PFSK-1 (cell line): ENCODE measurements at regions not wholly inside any gene's neighbourhood (a gene's known extent, or its start where the extent isn't known, plus 50 kb on each side); places are given as distances from the start of the nearest gene placed in this dataset.

Experiments
- FOXP2 ChIP-seq: optimal IDR thresholded peaks from 2 replicates; pipeline ENCODE3; 2011; ENCODE audit warnings: borderline replicate concordance, control low read depth, inconsistent platforms; ENCODE audit not compliant: insufficient read depth; ENCODE audit errors: extremely low read length, extremely low read depth
- POLR2AphosphoS5 ChIP-seq: IDR thresholded peaks from 2 replicates; pipeline ENCODE4 v1.6.1; 2012; ENCODE audit warnings: low read depth, mild to moderate bottlenecking, control low read depth, low read length, moderate library complexity
- SIN3A ChIP-seq: IDR thresholded peaks from 2 replicates; pipeline ENCODE4 v1.6.1; 2012; ENCODE audit warnings: mild to moderate bottlenecking, low read length, moderate library complexity, borderline replicate concordance; ENCODE audit not compliant: insufficient read depth
- TAF1 ChIP-seq: IDR thresholded peaks from 2 replicates; pipeline ENCODE4 v1.6.1; 2012; ENCODE audit warnings: low read length, control low read depth, borderline replicate concordance; ENCODE audit not compliant: insufficient read depth
- TF ChIP-seq, protein P1 (sequence below), 2 experiments: IDR thresholded peaks; 2 replicates each; pipeline versions ENCODE4 v1.6.1 to v1.8.0; 2011 to 2012; ENCODE audit warnings: low read depth in 2 of 2, low read length in 2 of 2, control low read depth in 1 of 2, inconsistent platforms in 1 of 2, mild to moderate bottlenecking in 1 of 2, moderate library complexity in 1 of 2; ENCODE audit not compliant: insufficient read depth in 1 of 2

DNA sequence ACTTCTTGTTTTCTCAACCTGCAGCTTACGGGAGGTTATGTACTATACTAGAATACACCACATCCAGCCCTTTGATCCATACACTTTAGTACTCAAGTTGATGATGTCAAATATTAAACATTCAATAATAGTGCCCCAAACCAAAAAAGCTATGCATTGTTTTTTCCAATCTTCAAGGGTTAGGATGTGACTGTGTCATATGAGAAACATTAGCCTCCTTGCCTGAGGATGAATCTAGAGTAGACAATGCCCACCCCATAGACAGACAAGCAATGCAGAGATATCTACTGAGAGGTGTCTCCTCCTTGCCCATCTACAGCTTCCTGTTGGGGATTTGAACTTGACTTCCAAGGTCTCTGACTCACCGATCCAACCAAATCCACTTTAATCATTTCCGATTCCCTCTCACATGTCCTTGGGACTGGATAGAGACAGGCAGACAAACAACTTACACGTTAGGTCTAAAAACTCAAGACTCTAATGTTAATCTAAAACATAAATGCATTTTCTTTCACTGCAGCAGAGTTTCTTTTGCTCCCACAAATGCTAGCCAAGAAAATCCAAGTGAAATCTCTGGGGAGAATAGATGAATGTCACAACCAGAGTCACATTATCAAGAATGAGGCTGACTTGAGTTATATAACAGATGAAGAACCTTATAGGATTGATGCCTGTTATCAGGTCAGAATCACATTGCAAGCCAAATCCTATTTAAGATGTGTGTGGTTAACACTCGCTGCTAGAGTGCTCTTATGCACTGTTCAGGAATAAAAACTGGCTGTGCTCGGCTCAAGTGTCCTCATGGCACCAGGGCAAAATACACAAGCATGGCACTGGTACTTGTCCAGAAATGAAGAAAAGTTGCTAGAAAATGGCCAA lies 75.5 kb upstream of the TNFAIP3 start:
- no peak for TF ChIP-seq FOXP2
- no peak for TF ChIP-seq TAF1
- no peak for TF ChIP-seq SIN3A
- TF ChIP-seq POLR2AphosphoS5, result no peak
- TF ChIP-seq, protein P1, sequence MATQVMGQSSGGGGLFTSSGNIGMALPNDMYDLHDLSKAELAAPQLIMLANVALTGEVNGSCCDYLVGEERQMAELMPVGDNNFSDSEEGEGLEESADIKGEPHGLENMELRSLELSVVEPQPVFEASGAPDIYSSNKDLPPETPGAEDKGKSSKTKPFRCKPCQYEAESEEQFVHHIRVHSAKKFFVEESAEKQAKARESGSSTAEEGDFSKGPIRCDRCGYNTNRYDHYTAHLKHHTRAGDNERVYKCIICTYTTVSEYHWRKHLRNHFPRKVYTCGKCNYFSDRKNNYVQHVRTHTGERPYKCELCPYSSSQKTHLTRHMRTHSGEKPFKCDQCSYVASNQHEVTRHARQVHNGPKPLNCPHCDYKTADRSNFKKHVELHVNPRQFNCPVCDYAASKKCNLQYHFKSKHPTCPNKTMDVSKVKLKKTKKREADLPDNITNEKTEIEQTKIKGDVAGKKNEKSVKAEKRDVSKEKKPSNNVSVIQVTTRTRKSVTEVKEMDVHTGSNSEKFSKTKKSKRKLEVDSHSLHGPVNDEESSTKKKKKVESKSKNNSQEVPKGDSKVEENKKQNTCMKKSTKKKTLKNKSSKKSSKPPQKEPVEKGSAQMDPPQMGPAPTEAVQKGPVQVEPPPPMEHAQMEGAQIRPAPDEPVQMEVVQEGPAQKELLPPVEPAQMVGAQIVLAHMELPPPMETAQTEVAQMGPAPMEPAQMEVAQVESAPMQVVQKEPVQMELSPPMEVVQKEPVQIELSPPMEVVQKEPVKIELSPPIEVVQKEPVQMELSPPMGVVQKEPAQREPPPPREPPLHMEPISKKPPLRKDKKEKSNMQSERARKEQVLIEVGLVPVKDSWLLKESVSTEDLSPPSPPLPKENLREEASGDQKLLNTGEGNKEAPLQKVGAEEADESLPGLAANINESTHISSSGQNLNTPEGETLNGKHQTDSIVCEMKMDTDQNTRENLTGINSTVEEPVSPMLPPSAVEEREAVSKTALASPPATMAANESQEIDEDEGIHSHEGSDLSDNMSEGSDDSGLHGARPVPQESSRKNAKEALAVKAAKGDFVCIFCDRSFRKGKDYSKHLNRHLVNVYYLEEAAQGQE (IDR thresholded peaks at IDR 0.05; ENCODE audit: insufficient read depth in 1 of 2, low read depth in 2 of 2, low read length in 2 of 2), result no peak

DNA sequence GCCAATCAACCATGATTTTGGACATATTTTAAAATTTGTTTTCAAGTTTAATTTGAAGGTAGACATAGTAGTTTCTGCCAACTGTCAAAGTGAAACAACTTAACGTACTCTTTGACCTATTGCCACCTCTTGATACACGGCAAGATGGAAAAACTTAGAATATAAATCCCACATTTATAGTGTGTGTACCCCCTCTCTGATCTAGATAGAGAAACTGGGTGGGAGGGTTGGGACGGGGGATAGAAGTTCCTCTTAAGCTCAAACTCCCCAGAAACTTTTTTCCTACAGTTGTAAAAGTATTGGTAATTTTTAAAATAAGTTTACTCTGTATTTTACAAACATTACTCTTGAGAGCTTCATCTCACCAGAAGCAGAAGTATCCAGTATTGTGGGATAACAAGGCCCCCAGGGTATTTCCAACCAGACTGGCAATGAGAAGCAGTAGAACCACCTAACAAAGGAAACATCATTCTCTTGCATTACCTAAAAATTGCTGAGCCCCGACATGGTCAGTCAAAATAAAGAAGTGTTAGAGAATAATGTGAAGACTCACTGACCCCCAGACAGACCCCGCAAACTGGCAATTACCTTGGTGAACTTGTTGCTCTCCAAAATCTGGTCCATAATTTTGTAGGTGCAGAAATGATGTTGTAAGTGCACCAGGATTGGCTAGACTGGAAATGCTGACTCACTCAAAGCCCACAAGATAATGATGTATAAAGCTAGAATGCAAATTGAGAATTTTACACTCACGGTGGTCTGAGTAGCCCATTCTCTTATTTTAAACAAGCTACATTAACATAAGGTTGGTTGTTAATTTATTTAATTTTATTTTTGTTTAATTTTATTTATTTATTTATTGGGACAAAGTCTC lies 74.7 kb upstream of the TNFAIP3 start:
- TF ChIP-seq, protein P1 (IDR thresholded peaks at IDR 0.05; ENCODE audit: insufficient read depth in 1 of 2, low read depth in 2 of 2, low read length in 2 of 2), result no peak
- TF ChIP-seq POLR2AphosphoS5 (no peak), FOXP2 (no peak), SIN3A (no peak)

DNA sequence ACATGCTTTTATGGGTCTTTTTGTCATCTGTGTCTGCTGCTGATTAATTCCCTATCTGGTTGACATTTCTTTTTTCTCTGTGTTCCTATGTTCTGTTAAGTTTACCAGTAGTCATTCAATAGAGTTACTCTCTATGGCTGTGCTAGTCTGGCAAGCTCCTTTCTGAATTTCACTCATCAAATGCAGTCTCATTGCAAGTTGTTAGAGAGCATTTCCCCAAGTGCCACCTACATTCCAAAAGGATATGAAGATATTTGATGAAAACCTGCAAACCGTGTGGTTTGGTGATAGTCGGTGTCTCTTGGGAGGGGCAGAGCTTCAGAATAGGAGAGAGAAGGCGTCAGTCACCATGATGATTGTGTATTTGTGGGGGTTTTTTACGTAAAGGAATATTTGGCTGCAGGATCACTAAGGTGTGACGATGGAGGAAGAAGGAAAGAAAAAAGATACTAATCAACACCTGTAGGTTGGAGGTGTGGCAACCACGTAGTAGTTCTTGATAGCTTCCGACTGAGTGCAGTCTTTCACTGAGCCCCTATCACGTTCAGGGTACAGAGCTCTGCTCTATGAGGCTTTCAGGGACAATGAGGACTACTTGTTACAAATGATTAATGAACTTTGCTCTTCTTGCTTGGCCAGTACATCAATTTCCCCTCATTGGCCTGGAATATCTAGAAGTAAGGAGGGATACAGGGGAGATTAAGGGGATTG lies 73.1 kb upstream of the TNFAIP3 start:
- TF ChIP-seq POLR2AphosphoS5 (no peak), TAF1 (no peak), SIN3A (no peak), FOXP2 (no peak)

DNA sequence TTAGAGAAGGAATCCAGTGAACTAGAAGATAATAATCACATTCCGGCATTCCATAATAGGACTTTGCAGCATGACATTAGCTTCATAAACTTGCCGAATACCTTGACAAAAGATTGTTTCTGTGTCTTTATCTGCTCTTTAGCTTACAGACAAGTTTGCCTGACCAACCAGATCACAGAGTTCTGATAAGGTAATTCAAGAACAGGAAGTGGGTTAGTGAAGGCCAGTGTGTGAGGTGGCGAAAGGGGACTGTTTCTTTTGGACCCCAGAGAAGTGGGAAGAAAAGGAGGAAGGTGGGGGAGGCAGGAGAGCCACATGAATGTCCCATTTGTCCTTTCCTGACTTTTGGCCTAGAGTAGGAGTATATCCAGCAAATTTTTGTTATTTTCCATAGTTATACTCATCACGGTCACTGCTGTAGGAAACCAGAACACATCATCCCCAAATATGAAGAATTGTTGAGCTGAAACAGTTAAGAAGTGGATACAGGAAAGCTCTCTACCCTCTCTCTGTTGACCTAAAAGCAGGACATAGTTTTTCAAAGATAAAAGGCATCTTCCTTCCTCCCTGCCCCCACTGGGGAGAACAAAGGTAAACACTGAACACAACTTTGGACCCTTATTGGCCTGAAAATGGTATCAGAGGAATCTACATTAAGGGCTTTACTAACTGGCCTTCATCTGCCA lies 72.4 kb upstream of the TNFAIP3 start:
- no peak for TF ChIP-seq TAF1
- TF ChIP-seq SIN3A, result no peak
- TF ChIP-seq, protein P1 (IDR thresholded peaks at IDR 0.05; ENCODE audit: insufficient read depth in 1 of 2, low read depth in 2 of 2, low read length in 2 of 2), result no peak
- TF ChIP-seq POLR2AphosphoS5, result no peak
- no peak for TF ChIP-seq FOXP2

DNA sequence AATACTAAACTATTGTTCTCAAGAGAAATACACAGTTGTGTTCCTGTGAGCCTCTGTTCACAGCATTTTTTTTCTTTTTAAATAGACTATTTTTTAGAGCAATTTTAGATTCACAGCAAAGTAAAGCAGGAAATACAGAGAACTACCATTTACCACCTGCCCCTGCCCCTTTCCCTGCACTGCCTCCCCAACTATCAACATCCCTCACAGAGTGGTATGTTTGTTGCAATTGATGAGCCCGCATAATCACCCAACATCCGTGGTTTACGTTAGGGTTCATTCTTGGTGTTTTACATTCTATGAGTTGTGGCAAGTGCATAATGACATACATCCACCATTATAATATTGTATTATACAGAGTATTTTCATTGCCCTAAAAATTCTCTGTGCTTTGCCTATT lies 71.6 kb upstream of the TNFAIP3 start:
- TF ChIP-seq, protein P1 (IDR thresholded peaks at IDR 0.05; ENCODE audit: insufficient read depth in 1 of 2, low read depth in 2 of 2, low read length in 2 of 2), result no peak
- no peak for TF ChIP-seq TAF1
- no peak for TF ChIP-seq SIN3A
- TF ChIP-seq POLR2AphosphoS5, result no peak
- no peak for TF ChIP-seq FOXP2
